ENCODE measurements at regions not wholly inside any gene's neighbourhood (a gene's known extent, or its start where the extent isn't known, plus 50 kb on each side); places are given as distances from the start of the nearest gene placed in this dataset.

DNA sequence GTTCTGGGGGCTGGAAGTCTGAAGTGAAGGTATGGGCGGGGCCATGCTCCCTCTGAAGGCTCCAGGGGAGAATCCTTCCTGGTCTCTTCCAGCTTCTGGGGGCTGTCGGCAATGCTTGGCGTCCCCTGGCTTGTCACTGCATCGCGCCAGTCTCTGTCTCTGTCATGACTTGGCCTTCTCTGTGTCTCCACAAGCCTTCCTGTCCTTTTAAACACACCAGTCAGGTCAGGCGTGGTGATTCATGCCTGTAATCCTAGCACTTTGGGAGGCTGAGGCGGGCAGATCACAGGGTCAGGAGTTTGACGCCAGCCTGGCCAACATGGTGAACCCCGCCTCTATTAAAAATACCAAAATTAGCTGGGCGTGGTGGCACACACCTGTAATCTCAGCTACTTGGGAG lies 125.3 kb downstream of the ACTL8 start:
- no peak for ATAC-seq
- TF ChIP-seq SNAI2 (CRISPR knock-in tag; IDR thresholded peaks at IDR 0.05) (no peak), GLIS3 (CRISPR knock-in tag; IDR thresholded peaks at IDR 0.05) (no peak), ZC3H10 (CRISPR knock-in tag; IDR thresholded peaks at IDR 0.05) (no peak), ESRRG (CRISPR knock-in tag; IDR thresholded peaks at IDR 0.05) (no peak), ZNF565 (CRISPR knock-in tag; conservative IDR thresholded peaks at IDR 0.05; ENCODE audit: low read depth) (no peak), ZFP3 (CRISPR knock-in tag; IDR thresholded peaks at IDR 0.05) (no peak)
- TF ChIP-seq, protein P1, sequence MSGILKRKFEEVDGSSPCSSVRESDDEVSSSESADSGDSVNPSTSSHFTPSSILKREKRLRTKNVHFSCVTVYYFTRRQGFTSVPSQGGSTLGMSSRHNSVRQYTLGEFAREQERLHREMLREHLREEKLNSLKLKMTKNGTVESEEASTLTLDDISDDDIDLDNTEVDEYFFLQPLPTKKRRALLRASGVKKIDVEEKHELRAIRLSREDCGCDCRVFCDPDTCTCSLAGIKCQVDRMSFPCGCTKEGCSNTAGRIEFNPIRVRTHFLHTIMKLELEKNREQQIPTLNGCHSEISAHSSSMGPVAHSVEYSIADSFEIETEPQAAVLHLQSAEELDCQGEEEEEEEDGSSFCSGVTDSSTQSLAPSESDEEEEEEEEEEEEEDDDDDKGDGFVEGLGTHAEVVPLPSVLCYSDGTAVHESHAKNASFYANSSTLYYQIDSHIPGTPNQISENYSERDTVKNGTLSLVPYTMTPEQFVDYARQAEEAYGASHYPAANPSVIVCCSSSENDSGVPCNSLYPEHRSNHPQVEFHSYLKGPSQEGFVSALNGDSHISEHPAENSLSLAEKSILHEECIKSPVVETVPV (CRISPR knock-in tag; IDR thresholded peaks at IDR 0.05), result no peak

DNA sequence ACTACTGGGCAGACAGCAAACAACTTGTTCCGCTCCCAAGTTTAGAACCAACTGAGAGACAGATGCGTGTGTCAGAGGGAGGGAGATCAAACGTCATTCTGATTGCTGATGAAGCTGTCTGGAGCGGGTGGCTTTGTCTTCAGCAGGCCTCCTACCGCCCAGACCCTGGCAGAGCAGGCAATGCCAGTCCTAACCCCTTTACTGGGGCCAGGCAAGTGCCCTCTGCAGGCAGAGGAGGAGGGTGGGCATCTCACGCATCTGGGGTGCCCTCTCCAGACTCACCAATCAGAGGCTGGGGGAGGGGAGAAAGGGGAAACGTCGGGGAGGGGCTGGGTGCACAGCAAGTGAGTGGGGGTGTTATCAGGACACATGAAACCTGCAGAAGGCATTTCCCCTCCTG lies 126.6 kb downstream of the ACTL8 start:
- ATAC-seq, result peak; percentile 24; the same call in 2 of the 3 replicates
- no peak for TF ChIP-seq ZFP30 (CRISPR knock-in tag; IDR thresholded peaks at IDR 0.05)
- no peak for TF ChIP-seq ZC3H10 (CRISPR knock-in tag; IDR thresholded peaks at IDR 0.05)
- no peak for TF ChIP-seq ZNF8 (CRISPR knock-in tag; IDR thresholded peaks at IDR 0.05)
- TF ChIP-seq ZFP3 (CRISPR knock-in tag; IDR thresholded peaks at IDR 0.05), result no peak
- no peak for TF ChIP-seq TOX (CRISPR knock-in tag; IDR thresholded peaks at IDR 0.05; ENCODE audit: borderline replicate concordance)
- no peak for TF ChIP-seq ZNF565 (CRISPR knock-in tag; conservative IDR thresholded peaks at IDR 0.05; ENCODE audit: low read depth)
- TF ChIP-seq CSDC2 (CRISPR knock-in tag; IDR thresholded peaks at IDR 0.05), result no peak
- no peak for TF ChIP-seq ARNTL (CRISPR knock-in tag; IDR thresholded peaks at IDR 0.05; ENCODE audit: borderline replicate concordance, low read depth)
- TF ChIP-seq TCF4 (CRISPR knock-in tag; IDR thresholded peaks at IDR 0.05; ENCODE audit: borderline replicate concordance), result no peak
- TF ChIP-seq PPARA (CRISPR knock-in tag; IDR thresholded peaks at IDR 0.05; ENCODE audit: borderline replicate concordance), result no peak
- TF ChIP-seq ISL1 (CRISPR knock-in tag; IDR thresholded peaks at IDR 0.05), result no peak
- TF ChIP-seq, protein P2, sequence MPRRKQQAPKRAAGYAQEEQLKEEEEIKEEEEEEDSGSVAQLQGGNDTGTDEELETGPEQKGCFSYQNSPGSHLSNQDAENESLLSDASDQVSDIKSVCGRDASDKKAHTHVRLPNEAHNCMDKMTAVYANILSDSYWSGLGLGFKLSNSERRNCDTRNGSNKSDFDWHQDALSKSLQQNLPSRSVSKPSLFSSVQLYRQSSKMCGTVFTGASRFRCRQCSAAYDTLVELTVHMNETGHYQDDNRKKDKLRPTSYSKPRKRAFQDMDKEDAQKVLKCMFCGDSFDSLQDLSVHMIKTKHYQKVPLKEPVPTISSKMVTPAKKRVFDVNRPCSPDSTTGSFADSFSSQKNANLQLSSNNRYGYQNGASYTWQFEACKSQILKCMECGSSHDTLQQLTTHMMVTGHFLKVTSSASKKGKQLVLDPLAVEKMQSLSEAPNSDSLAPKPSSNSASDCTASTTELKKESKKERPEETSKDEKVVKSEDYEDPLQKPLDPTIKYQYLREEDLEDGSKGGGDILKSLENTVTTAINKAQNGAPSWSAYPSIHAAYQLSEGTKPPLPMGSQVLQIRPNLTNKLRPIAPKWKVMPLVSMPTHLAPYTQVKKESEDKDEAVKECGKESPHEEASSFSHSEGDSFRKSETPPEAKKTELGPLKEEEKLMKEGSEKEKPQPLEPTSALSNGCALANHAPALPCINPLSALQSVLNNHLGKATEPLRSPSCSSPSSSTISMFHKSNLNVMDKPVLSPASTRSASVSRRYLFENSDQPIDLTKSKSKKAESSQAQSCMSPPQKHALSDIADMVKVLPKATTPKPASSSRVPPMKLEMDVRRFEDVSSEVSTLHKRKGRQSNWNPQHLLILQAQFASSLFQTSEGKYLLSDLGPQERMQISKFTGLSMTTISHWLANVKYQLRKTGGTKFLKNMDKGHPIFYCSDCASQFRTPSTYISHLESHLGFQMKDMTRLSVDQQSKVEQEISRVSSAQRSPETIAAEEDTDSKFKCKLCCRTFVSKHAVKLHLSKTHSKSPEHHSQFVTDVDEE (CRISPR knock-in tag; IDR thresholded peaks at IDR 0.05), result no peak
- TF ChIP-seq, protein P3, sequence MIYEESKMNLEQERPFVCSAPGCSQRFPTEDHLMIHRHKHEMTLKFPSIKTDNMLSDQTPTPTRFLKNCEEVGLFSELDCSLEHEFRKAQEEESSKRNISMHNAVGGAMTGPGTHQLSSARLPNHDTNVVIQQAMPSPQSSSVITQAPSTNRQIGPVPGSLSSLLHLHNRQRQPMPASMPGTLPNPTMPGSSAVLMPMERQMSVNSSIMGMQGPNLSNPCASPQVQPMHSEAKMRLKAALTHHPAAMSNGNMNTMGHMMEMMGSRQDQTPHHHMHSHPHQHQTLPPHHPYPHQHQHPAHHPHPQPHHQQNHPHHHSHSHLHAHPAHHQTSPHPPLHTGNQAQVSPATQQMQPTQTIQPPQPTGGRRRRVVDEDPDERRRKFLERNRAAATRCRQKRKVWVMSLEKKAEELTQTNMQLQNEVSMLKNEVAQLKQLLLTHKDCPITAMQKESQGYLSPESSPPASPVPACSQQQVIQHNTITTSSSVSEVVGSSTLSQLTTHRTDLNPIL (CRISPR knock-in tag; IDR thresholded peaks at IDR 0.05; ENCODE audit: low read depth), result no peak
- TF ChIP-seq ESRRG (CRISPR knock-in tag; IDR thresholded peaks at IDR 0.05), result no peak
- TF ChIP-seq, protein P1 (CRISPR knock-in tag; IDR thresholded peaks at IDR 0.05), result no peak
- TF ChIP-seq GLIS3 (CRISPR knock-in tag; IDR thresholded peaks at IDR 0.05), result no peak
- TF ChIP-seq ZNF70 (CRISPR knock-in tag; IDR thresholded peaks at IDR 0.05), result no peak

DNA sequence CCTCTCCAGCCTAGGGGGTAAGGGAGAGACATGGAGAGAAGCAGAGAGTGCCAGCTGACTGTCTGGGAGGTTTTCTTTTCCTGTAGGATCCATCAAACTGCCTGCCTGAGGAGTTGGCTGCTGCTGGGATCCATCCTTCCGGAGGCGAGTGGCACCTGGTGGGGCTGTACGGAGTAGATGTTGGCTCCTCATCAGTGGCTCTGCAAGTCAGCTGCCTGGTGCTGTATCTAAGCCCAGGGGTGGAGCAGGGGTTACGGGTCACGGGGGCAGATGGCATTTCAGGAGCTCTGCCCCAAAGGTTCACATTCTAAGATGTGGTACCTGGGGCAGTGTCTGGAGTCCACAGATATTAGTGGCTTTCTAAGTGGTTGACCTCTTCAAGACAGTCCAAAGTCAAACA lies 128.0 kb downstream of the ACTL8 start:
- ATAC-seq, result no peak
- no peak for TF ChIP-seq SNAI2 (CRISPR knock-in tag; IDR thresholded peaks at IDR 0.05)
- TF ChIP-seq OSR1 (CRISPR knock-in tag; IDR thresholded peaks at IDR 0.05), result no peak
- TF ChIP-seq ZNF8 (CRISPR knock-in tag; IDR thresholded peaks at IDR 0.05), result no peak
- TF ChIP-seq RARB (CRISPR knock-in tag; IDR thresholded peaks at IDR 0.05), result no peak
- TF ChIP-seq, protein P4, sequence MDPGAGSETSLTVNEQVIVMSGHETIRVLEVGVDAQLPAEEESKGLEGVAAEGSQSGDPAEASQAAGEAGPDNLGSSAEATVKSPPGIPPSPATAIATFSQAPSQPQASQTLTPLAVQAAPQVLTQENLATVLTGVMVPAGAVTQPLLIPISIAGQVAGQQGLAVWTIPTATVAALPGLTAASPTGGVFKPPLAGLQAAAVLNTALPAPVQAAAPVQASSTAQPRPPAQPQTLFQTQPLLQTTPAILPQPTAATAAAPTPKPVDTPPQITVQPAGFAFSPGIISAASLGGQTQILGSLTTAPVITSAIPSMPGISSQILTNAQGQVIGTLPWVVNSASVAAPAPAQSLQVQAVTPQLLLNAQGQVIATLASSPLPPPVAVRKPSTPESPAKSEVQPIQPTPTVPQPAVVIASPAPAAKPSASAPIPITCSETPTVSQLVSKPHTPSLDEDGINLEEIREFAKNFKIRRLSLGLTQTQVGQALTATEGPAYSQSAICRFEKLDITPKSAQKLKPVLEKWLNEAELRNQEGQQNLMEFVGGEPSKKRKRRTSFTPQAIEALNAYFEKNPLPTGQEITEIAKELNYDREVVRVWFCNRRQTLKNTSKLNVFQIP (CRISPR knock-in tag; IDR thresholded peaks at IDR 0.05; ENCODE audit: borderline replicate concordance, low read depth), result no peak
- TF ChIP-seq, protein P3 (CRISPR knock-in tag; IDR thresholded peaks at IDR 0.05; ENCODE audit: low read depth), result no peak
